B cell (primary cell): ENCODE measurements at regions not wholly inside any gene's neighbourhood (a gene's known extent, or its start where the extent isn't known, plus 50 kb on each side); places are given as distances from the start of the nearest gene placed in this dataset.

Experiments
- ATAC-seq: fragments of 200-7000 bp; cut with Tn5 transposase; one replicate; pipeline ENCODE4 v1.10.0; 2021; ENCODE audit warnings: low read depth, mild to moderate bottlenecking, moderate number of reproducible peaks, moderate library complexity
- CTCF ChIA-PET: fragments of 350-600 bp; sonication (Branson Sonifier 250); formaldehyde crosslinking; loops from one replicate; lab custom pipeline; 2021; ENCODE audit warnings: antibody characterized with exemption, inconsistent platforms; lab: Charles Lee
- POLR2A ChIA-PET: fragments of 350-600 bp; sonication (Branson Sonifier 250); formaldehyde crosslinking; loops from one replicate; lab custom pipeline; 2021; ENCODE audit warnings: antibody characterized with exemption; lab: Charles Lee
- DNase-seq: peaks from one replicate; pipeline ENCODE4 v3.0.0; 2013
- H2AFZ ChIP-seq: 2 replicates; pipeline ENCODE4 v1.6.1; 2012; ENCODE audit warnings: mild to moderate bottlenecking, low read depth, low read length; ENCODE audit not compliant: insufficient read depth, poor library complexity, severe bottlenecking
- H3K27ac ChIP-seq, 2 donors: 1 replicate in 1 of 2; 2 replicates in 1 of 2; pipeline ENCODE4 v1.5.1; 2012 to 2013; ENCODE audit warnings: low read length in 2 of 2, mild to moderate bottlenecking in 2 of 2, moderate library complexity in 1 of 2
- H3K27me3 ChIP-seq, 4 experiments: fragments of 200-600 bp in 1 of 4; sonication (generic) in 1 of 4; replicated peaks in 1 of 4; 1 replicate in 2 of 4; 2 replicates in 2 of 4; pipeline versions ENCODE4 v1.6.1 to v1.7.0; 2013 to 2016; ENCODE audit warnings: low read length in 3 of 4, mild to moderate bottlenecking in 2 of 4, mixed read lengths in 1 of 4, moderate library complexity in 1 of 4; ENCODE audit not compliant: insufficient read depth in 4 of 4, control insufficient read depth in 3 of 4; ENCODE audit errors: control extremely low read depth in 1 of 4
- H3K36me3 ChIP-seq, 2 experiments: replicated peaks in 1 of 2; 1 replicate in 1 of 2; 2 replicates in 1 of 2; pipeline versions ENCODE4 v1.6.1 to v1.7.1; 2013; ENCODE audit warnings: low read length in 1 of 2; ENCODE audit not compliant: insufficient read depth in 2 of 2, control insufficient read depth in 1 of 2; ENCODE audit errors: control extremely low read depth in 1 of 2, extremely low read depth in 1 of 2
- H3K4me1 ChIP-seq, 2 donors: fragments of 200-600 bp in 1 of 2; sonication (generic) in 1 of 2; 1 replicate in 1 of 2; 2 replicates in 1 of 2; pipeline versions ENCODE4 v1.5.1 to v1.6.1; 2013 to 2017; ENCODE audit warnings: low read length in 2 of 2; ENCODE audit not compliant: control insufficient read depth in 2 of 2, insufficient read depth in 2 of 2
- H3K4me2 ChIP-seq: replicated peaks from 2 replicates; pipeline ENCODE3; 2012; ENCODE audit warnings: mild to moderate bottlenecking, low read depth, low read length; ENCODE audit not compliant: poor library complexity, severe bottlenecking
- H3K4me3 ChIP-seq, 5 experiments: fragments of 200-600 bp in 1 of 5; sonication (generic) in 1 of 5; 1 replicate in 3 of 5; 2 replicates in 2 of 5; pipeline versions ENCODE4 v1.5.1 to v1.7.0; 2011 to 2016; ENCODE audit warnings: low read length in 4 of 5, mild to moderate bottlenecking in 4 of 5, low read depth in 2 of 5, control low read depth in 1 of 5, moderate library complexity in 1 of 5; ENCODE audit not compliant: insufficient read depth in 1 of 5; ENCODE audit errors: control extremely low read depth in 1 of 5, extremely low read depth in 1 of 5
- H3K79me2 ChIP-seq: fragments of 200-600 bp; sonication (generic); one replicate; pipeline ENCODE4 v1.6.0; 2016; ENCODE audit warnings: low read length; ENCODE audit not compliant: control insufficient read depth, insufficient read depth
- H3K9ac ChIP-seq: fragments of 200-600 bp; sonication (generic); 2 replicates; pipeline ENCODE4 v1.6.1; 2017; ENCODE audit warnings: mild to moderate bottlenecking, low read length, moderate library complexity
- H3K9me3 ChIP-seq, 3 donors: one replicate each; pipeline versions ENCODE4 v1.6.1 to v1.7.1; 2013; ENCODE audit warnings: low read length in 2 of 3; ENCODE audit not compliant: control insufficient read depth in 2 of 3, insufficient read depth in 1 of 3; ENCODE audit errors: control extremely low read depth in 1 of 3
- H4K20me1 ChIP-seq: 2 replicates; pipeline ENCODE4 v1.6.0; 2012; ENCODE audit warnings: mild to moderate bottlenecking, low read length; ENCODE audit not compliant: insufficient read depth, control insufficient read depth, poor library complexity, severe bottlenecking
- H3K27ac Mint-ChIP-seq: one replicate; pipeline ENCODE4 v1.8.0; 2021; ENCODE audit warnings: mixed read lengths
- H3K27me3 Mint-ChIP-seq: one replicate; pipeline ENCODE4 v1.8.0; 2021; ENCODE audit warnings: mixed read lengths
- H3K4me1 Mint-ChIP-seq: one replicate; pipeline ENCODE4 v1.8.0; 2021; ENCODE audit warnings: mixed read lengths
- H3K4me3 Mint-ChIP-seq: one replicate; pipeline ENCODE4 v1.8.0; 2021; ENCODE audit warnings: mixed read lengths
- H3K9me3 Mint-ChIP-seq: one replicate; pipeline ENCODE4 v1.8.0; 2022; ENCODE audit warnings: mixed read lengths; ENCODE audit not compliant: insufficient read depth
- EZH2 ChIP-seq: IDR thresholded peaks from 2 replicates; pipeline ENCODE4 v1.6.1; 2012; ENCODE audit warnings: borderline replicate concordance, low read depth, mild to moderate bottlenecking, moderate library complexity, low read length; ENCODE audit not compliant: insufficient read depth, poor library complexity, severe bottlenecking
- WGBS: methylation state at CpG from one replicate; pipeline ENCODE4 v1.1.5; 2013; ENCODE audit warnings: missing lambda C conversion rate; ENCODE audit not compliant: insufficient coverage; 5-methylcytosine and 5-hydroxymethylcytosine counted together
- intact Hi-C: fragments of 100-400 bp; cut with micrococcal nuclease; formaldehyde crosslinking; loops from one replicate; pipeline ENCODE4 v1.10.0; 2022
- TF ChIP-seq, protein P1 (sequence below): fragments of 200-600 bp; IDR thresholded peaks from one replicate; pipeline ENCODE4 v1.8.0; 2022; ENCODE audit warnings: antibody characterized with exemption, mild to moderate bottlenecking

DNA sequence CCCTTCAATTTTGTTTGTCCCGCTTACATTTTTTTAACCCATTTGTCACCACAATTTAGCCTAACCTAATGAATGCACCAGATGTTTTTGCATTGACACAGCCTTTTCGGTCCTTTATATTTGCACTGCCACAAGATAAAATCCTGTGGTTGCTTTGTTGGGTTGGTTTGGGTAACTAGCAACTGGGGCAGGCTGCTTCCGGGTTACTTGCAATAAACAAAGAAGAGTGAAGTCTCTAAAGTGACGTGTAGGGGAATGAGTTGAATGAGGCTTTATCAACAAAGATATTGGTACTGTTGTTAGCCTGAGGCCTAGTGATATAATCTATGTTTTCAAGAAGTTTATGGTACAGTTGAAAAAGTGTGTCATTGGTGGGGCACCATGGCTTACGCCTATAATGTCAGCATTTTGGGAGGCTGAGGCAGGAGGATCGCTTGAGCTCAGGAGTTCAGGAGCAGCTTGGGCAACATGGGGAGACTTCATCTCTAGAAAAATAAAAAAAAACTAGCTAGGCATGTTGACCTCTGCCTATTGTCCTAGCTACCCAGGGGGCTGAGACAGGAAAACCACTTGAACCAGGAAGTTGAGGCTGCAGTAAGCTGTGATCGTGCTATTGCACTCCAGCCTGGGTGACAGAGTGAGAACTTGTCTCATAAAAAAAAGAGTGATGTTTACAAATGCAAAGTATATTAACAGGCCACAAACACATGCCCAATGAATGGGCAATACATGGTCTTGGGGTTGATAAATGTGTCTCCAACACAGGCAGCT lies 121.8 kb downstream of the OXSM start:
- H3K27me3 Mint-ChIP-seq, result peaks cover 7% of the 10 kb centered on the region
- Histone ChIP-seq H3K9me3 (no peaks in the 10 kb centered on the region), H3K27me3 (no peaks in the 10 kb centered on the region), H4K20me1 (no peaks in the 10 kb centered on the region), H3K4me1 (no peaks in the 10 kb centered on the region), H3K4me3 (no peak overlapping the region), H3K79me2 (no peaks in the 10 kb centered on the region), H2AFZ (no peak overlapping the region), H3K27ac (no peak overlapping the region), H3K4me2 (no peak overlapping the region), H3K36me3 (no peaks in the 10 kb centered on the region), H3K9ac (no peak overlapping the region)
- ChIA-PET CTCF (interaction anchor here (0.6 to 2.5 kb wide), 5 partner anchors 9 to 319 kb away, joined by 3 to 16 read pairs (median 3); no protein-coding TSS in a partner anchor), POLR2A (no interaction called here)
- 98% methylated on average over 5 of the region's 7 CpGs for WGBS
- H3K9me3 Mint-ChIP-seq, result no peaks in the 10 kb centered on the region
- DNase-seq (no peak), ATAC-seq (no peak)
- TF ChIP-seq EZH2, result no peak
- TF ChIP-seq, protein P1, sequence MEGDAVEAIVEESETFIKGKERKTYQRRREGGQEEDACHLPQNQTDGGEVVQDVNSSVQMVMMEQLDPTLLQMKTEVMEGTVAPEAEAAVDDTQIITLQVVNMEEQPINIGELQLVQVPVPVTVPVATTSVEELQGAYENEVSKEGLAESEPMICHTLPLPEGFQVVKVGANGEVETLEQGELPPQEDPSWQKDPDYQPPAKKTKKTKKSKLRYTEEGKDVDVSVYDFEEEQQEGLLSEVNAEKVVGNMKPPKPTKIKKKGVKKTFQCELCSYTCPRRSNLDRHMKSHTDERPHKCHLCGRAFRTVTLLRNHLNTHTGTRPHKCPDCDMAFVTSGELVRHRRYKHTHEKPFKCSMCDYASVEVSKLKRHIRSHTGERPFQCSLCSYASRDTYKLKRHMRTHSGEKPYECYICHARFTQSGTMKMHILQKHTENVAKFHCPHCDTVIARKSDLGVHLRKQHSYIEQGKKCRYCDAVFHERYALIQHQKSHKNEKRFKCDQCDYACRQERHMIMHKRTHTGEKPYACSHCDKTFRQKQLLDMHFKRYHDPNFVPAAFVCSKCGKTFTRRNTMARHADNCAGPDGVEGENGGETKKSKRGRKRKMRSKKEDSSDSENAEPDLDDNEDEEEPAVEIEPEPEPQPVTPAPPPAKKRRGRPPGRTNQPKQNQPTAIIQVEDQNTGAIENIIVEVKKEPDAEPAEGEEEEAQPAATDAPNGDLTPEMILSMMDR, result no peak
- intact Hi-C loops, result loop anchor here (1.0 to 5.0 kb wide), 2 partner anchors 249 to 263 kb away; partner anchors contain the start of gene TOP2B
- H3K4me1 Mint-ChIP-seq, result no peaks in the 10 kb centered on the region
- H3K4me3 Mint-ChIP-seq, result no peak overlapping the region
- H3K27ac Mint-ChIP-seq, result no peak overlapping the region

DNA sequence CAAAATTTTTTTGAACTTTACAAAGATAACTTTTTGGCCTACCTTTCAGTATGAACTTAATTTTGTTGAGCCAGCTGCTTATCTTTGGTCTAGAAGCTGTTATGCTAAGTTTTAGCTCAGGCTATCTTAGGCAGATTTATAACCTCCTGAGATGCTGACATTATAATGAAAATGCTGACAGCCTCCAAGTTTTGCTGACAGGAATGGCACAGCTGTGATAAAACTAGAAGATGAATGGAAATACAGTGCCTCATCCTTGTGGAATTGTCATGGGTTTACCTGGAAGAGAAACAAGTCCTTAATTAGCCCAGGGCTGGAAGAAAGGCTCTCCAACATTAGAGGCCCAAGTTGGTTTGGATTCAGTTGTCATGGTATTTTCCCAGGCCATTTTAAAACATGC lies 123.3 kb downstream of the OXSM start:
- CTCF ChIA-PET, result interaction anchor here (1.0 to 1.6 kb wide), 2 partner anchors 10 to 11 kb away, joined by 3 to 4 read pairs; no protein-coding TSS in a partner anchor
- intact Hi-C loops, result loop anchor here (5.0 kb wide), 1 partner anchor 251 kb away; the partner anchor contains the start of gene TOP2B

More for the DNA sequence above, 123.3 kb downstream of the OXSM start:
- no peaks in the 10 kb centered on the region for H4K20me1 ChIP-seq
- no peaks in the 10 kb centered on the region for H3K9me3 ChIP-seq
- no peaks in the 10 kb centered on the region for H3K79me2 ChIP-seq
- no peak overlapping the region for H3K27ac ChIP-seq
- H3K4me2 ChIP-seq, result no peak overlapping the region
- ATAC-seq (no peak), DNase-seq (no peak)
- Mint-ChIP-seq H3K4me1 (no peaks in the 10 kb centered on the region), H3K27me3 (peaks cover 15% of the 10 kb centered on the region), H3K9me3 (no peaks in the 10 kb centered on the region), H3K4me3 (no peak overlapping the region), H3K27ac (no peak overlapping the region)
- TF ChIP-seq, protein P1, result no peak
- no peak for TF ChIP-seq EZH2
- POLR2A ChIA-PET, result no interaction called here
- no peaks in the 10 kb centered on the region for H3K36me3 ChIP-seq
- no peak overlapping the region for H3K4me3 ChIP-seq
- no peak overlapping the region for H2AFZ ChIP-seq
- no peaks in the 10 kb centered on the region for H3K4me1 ChIP-seq
- H3K27me3 ChIP-seq, result no peaks in the 10 kb centered on the region
- H3K9ac ChIP-seq, result no peak overlapping the region
